Activated T-cell treated with anti-CD3 and anti-CD28 coated beads, Interleukin-2, amount 50 U/mL, for 48 hours (primary cell): ENCODE measurements at regions not wholly inside any gene's neighbourhood (a gene's known extent, or its start where the extent isn't known, plus 50 kb on each side); places are given as distances from the start of the nearest gene placed in this dataset.
"Not testable (repeated sequence)": the region's sequence is repeated elsewhere in the genome, so short reads cannot be mapped to it uniquely, and the experiment has no call there.

ENCODE experiments used
- DNase-seq, 2 experiments: peaks; one replicate each; pipeline ENCODE4 v3.0.0-alpha.2; 2020

DNA sequence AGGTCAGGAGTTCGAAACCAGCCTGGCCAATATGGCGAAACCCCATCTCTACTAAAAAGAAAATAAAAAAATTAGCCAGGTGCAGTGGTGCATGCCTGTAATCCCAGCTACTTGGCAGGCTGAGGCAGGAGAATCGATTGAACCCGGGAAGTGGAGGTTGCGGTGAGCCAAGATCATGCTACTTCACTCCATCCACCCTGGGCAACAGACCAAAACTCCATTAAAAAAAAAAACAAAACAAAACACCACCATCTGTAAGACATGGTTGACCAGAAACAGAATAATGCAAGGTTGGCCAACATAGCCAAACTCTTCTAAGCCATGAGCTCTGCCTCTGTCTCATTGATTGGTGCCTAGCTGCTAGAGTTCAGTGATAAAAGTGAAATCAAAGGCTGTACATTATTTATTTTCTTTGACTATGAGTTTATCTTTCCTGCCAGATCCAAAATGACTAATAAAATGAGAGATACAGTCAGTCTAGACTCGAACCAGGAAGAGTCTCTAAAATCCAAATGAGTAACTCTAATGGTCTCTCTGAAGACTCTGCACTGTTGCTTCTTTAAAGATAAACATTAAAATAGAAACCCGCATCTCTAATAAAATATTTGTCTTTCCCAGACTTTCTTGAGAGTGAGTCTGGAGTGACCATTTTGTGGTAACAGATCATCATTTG is 404.7 kb downstream of the DAD1 start:
- no peak for DNase-seq

DNA sequence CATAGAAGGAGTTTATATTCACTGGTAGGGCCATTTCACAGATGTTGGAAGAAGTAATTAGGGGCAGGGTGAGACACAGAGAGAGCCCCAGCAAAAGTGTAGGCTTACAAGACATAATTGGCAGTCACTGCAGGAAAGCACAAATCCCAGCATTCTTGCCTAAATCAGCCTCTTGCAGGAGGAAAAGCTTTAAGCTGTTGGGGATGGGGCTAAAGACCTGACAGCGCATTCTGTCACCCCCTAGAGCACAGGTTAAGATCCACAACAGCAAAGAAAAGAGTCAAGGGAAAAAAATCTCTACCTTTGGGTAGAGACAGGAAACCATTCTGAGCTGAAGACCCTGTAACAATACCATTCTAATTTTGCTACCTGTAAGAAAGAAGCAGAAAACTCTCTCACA is 409.0 kb downstream of the DAD1 start:
- DNase-seq: no peak

DNA sequence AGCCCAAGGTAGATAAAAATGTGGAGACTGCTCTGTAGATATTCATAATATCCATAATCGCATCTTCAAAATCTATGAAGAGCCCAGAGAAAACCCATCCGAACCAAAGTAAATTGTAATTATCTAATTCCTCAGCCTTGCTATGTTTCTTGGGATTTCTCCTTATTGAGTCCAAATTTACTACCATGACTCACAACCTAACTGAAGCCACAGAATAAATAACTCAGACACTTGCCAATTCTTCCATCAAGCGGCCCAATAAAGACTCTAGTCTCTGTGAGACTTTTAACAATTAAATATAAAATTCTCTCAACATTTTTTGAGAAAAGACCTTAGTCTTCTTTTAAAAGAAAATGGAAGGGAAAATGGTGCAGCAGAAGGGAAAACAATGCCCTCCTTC is 409.8 kb downstream of the DAD1 start:
- DNase-seq: no peak

DNA sequence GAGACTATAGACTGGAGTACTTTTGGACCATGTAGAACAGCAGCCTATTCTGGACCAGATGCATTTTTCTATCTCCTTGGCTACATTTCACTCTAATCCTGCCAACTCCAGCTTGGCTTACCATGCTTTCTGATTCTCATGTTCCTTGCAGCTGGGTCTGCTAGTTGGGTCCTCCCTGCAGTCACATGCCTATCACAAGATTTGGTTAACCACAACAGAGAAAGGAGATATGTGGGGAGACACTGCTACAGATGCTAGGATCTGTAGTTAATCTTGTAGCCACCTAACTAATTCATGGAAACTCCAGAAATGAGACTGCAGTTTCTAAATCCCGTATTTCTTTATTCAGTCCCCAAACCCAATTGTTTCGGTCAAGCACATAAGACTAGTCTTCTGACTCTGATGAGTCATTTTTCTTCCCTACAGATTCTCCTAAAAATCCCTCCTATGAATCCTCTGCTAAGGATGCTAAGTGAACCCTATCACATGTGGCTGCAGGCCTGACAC is 410.6 kb downstream of the DAD1 start:
- no peak for DNase-seq

DNA sequence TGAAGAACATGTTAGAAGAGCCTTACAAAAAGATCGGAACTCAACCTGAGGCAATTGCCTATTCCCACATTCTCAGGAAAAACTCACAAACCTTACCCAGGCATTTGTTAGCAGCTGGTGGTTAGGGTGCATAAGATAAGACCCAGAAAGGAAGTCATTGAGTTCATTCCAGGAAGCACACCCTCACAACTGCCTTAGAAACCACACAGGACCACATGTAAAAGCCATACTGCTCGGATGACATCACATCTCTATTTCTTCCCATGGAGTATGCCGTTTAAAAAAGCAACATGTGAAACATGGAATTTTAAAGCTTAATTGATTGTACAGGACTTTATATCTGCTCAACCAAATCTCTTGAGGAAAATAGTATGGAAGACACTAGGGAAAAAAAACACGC is 411.2 kb downstream of the DAD1 start:
- DNase-seq: no peak

DNA sequence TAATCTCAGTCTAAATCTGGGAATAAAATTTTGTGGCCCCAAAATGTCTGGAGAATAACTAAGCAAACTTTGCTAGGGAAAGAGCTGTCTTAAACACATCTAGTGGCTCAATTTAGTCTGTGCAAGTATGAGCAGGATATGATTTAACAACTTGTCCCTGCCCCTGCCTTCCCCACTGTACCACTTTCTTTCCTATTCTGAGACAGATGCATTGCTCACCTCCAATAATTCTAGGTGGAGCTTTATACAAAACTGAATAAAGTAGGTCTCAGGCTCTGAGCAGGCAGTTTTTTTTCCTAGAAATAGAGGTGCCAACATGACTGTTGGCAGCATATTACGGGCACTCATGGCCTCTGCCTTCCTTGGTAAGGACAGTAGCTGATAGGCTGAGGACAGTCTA is 412.1 kb downstream of the DAD1 start:
- DNase-seq: no peak

DNA sequence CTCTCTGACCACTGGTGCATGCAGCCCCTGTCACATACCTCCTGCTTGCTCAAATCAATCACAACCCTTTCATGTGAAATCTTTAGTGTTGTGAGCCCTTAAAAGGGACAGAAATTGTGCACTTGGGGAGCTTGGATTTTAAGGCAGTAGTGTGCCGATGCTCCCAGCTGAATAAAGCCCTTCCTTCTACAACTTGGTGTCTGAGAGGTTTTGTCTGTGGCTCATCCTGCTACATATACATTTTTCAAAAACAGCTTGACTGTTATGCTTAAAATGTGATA is 413.8 kb downstream of the DAD1 start:
- not testable (repeated sequence) for DNase-seq

DNA sequence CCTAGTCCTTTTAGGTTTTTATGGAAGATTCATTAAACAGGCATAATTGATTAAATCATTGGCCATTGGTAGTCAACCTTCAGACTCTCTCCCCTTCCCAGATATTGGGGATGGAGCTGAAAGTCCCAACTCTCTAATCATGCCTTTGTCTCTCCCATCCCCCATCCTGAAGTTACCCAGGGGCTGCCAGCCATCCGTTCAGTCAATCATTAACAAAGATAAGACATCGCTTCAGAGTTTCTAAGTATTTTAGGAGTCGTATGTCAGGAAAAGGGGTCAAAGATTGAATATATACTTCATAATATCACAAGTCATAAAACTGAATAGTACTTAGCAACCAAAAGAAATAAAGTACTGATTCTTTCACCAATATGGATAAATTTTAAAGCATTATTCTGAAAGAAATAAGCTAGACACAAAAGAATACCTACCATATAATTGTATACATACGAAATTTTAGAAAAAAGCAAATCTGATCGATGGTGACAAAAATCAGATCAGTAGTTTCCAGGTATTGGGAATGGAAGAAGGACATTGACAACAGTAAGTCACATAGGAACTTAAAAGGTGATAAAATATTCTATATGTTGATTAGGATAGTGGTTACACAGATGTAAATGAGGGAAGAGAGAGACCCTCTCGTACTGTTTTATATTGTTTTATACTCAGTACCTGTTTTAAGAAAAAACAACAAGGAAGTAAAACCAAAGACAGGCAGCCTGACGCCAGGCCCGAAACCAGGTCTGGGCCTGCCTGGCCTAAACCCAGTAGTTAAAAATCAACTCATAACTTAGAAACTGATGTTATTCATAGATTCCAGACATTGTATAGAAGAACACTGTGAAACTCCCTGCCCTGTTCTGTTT is 414.4 kb downstream of the DAD1 start:
- no peak for DNase-seq

DNA sequence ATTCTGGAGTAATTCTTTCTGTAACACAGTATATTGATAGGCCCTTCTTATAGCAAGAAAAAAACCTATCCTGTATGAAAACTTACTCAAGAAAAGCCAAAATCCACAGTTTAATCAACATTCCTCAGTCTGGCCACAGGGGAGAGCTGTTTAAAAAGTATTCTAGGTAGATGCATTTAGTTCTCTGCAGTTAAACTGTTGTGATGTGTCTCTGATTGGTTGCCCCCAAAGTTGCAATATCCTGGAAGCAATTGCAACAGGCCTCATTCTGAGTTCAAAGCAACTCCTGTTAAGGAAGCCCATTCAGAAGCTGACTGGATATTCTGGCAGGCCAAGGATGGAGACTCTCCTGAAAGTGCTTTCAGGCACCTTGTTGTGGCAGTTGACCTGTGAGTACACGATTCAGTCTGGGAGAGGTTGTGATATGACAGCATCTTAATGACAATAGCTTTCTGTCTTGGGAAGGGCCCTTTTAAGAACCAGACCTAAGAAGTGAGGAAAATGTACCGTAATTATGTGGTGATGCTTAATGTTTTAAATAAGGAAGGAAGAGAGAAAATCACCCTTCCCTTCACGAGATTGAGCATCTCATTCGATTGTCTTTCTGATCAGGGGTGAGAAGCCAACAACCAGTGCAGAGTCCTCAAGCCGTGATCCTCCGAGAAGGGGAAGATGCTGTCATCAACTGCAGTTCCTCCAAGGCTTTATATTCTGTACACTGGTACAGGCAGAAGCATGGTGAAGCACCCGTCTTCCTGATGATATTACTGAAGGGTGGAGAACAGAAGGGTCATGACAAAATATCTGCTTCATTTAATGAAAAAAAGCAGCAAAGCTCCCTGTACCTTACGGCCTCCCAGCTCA is 420.7 kb downstream of the DAD1 start:
- DNase-seq: no peak

DNA sequence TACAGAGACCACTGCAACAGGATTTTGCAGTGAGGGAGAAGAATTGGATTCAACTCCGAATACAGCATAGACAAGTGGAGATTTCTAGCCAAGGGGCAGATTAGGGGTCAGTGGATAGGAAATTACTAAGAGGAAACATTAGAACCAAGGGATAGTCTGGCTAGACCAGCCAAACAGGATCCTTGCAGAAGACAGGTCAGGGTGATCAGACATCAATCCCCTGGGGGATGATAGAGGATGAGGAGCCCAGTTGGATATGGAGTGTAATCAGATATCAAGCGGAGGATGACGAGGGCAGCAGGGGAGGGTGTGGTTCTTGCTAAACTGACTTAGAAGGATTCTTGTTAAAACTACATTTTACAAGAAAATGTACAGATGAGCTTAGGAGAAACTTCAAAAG is 424.4 kb downstream of the DAD1 start:
- no peak for DNase-seq

DNA sequence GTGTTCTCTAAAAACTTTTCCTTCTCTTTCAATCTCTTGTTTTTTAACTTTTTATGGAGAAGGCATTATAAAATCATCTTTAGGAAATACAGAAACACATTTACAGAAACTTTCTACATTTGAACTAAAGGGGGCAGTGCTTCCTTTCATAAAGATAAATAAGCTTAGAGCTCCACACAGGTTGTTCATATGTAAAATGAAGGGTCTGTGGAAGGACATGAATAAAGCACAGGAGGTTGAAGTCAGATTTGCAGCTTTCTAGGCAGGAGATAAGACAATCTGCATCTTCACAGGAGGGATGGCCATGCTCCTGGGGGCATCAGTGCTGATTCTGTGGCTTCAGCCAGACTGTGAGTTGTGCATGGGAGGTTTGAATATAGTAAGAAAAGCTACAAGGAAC is 426.0 kb downstream of the DAD1 start:
- no peak for DNase-seq

DNA sequence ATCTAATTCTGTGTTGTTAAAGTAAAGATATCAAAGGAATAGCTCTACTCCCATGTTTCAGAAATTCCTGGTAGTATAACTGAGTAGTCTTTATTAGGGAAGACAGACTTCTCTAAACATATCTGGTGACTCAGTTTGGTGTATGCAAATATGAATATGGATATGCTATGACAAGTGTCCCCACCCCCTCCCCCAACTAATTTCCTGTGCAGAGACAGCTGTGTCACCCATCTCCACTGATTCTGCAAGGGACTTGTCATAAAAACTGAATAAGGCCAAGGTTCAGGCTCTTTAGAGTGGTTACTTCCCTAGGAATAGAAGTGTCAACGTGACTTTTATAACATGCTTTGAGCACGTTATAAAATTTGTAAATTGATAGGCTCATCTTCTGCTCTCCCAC is 429.1 kb downstream of the DAD1 start:
- DNase-seq: no peak

DNA sequence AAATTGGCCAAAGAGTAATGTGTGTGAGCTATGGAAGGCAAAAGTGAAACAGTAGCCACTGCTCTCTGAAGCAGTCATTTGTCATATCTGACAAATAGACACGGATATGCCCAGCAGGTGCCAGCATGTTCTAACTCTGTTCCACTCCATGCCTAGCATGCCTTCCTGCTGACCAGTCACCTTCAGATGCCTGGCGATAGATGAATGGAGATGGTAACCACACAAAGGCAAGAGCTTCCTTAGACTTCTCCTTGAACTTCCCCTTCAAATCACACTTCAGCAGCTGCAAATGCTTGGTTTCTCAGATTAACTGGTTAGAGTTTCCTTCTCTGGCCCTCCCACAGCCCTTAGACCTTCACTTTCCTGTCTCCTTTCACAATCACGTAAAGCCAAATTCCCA is 429.9 kb downstream of the DAD1 start:
- no peak for DNase-seq

DNA sequence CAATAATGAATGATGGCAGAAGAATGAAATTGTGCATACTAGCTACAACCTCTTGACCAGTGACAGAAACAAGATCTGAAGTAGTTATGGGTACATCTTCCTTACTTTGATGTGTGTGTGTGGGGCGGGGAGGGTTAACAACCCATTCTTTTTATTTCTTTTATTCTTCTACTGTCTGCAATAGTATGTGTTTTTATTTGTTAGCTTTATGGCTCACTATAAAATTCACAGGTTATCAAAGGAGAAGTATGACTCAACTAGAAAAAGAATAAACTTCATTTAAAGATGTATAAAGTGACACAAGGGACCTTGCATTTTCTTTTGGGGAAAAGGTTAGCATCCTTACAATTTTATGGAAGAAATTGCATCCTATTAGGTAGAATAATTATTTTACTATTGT is 430.5 kb downstream of the DAD1 start:
- DNase-seq: no peak

DNA sequence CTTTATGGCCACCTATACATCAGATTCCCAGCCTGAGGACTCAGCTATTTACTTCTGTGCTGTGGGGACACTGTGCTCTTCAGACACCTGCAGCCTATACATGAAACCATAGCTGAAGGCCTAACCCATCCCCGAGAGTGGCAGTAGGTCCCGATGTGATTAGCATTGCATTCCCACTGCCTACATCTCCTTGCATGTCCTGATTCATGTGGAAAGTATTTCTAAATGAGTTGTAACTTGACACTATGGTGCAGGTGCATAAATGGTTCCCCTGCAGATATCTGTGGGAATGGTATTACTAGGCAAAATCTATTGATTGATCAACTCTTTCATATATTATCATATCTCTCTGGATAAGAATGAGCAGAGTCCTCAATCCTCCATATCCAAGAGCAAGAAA is 433.5 kb downstream of the DAD1 start:
- no peak for DNase-seq

DNA sequence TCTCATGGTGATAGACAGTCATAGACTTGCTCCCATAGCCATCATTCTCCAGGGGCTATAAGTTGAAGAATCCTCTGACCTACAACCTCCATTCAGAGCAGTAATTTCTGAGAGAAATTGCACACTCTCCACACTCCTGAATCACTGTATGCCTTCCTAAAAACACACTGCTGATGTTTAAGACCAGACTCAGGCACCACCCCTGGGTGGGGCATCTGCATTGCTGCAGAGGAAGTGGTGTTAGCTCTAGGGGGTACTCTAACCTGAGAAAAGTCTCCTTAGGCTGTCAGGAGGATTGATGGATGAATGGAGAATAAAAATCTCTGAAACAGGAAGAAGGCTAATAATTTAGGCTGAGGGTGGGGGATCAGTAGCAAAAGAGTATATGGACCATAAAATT is 436.1 kb downstream of the DAD1 start:
- no peak for DNase-seq

DNA sequence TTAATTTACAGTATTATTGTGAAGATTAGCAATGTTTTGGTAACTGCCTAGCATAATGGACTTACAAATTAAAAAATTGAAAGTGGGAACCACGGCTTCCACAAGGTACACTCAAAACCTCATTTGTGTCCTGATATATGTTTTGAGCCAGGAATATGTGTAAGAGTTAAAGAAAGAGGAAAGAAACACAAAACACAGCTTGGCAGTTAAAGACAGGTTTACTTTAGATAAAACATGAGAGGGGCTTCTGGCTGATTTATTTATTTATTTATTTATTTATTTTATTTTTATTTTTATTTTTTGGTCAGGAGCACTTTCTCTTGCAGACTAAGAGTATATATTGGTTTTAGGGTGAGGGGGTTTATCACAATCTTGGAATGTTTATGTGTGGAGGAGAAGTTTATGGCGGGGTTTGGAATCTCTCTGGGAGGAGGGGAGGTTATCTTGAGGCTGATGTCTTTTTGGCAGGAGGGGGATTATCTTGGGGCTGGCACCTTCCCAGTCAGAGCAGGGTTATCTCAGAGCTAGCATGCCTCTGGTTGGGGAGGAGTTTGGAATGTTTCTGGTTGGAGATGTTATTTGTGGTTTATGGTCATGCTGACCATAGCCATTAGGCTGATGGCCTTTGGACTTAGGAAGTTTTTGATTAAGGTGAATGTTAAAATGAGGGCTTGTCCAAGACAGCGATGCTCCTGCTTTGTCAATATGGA is 436.7 kb downstream of the DAD1 start:
- no peak for DNase-seq

DNA sequence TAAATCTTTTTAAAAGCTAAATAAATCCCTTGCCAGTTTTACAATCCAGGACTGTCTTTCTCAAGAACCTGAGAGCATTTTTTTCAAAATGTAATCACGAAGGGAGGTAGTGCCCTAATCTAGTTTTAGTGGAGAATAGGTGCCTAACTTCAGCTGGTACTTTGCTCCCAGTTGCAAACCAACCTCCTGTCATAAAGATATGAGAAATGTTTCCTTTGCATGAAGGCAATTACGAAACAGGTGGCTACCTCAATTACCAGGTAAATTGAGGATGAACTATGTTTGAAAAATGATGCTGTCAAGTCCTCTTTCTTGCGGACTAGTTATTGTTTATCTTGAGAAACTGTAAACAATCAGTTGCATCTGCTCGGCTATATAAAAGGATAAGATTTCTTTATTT is 437.9 kb downstream of the DAD1 start:
- DNase-seq: no peak

DNA sequence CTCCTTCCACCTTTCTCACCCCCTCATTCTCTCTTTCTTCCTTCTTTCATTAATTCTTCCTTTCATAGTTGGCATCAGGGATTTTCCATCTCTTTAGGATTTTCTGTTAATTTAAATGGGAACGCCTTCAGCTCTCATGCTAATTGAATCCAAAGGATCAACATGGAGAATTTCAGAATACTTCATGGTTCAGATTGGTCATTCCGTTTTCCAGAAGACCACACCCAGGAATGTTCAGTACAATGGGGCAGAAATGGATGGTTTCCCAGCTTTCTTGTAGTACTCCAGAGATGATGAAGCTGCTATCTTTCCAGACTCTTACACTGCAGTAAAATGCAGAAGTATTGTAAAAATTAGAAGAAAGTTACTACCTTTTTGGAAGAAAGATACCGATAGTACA is 440.0 kb downstream of the DAD1 start:
- DNase-seq: no peak

DNA sequence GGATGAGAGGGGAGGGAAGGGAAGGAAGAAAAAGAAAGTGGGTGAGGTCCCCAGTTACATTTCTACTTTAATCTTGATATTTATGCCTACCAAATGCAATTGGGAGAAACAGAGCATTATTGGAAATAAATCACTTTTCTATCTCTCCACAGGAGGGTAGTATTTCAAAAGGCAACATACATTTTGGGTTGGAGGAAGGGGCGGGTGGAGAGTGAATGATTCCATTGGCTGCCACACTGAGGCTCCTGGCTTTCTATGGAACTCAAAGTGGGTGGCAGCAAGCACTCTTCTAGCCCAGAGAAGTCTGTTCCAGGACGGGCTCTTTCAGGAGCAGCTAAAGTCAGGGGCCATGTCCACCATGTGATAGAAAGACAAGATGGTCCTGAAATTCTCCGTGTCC is 441.3 kb downstream of the DAD1 start:
- no peak for DNase-seq

DNA sequence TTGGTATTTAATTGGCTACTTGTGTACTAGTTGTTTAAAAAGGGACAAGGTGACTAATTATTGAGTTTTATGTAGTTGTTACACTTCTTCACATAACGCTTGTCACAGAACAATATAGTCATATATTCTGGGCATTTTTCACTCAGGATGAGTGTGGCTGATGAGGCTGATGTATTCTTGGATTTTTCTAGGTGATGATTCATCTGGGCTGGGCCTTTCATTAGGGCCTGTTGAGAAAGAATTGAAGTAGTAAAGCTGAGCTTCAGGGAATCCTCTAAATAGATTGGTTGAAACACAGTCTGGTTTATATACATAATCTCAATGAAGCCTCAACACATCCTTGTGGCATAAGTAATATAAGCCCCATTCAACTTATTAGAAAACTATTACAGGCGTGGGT is 445.7 kb downstream of the DAD1 start:
- no peak for DNase-seq

DNA sequence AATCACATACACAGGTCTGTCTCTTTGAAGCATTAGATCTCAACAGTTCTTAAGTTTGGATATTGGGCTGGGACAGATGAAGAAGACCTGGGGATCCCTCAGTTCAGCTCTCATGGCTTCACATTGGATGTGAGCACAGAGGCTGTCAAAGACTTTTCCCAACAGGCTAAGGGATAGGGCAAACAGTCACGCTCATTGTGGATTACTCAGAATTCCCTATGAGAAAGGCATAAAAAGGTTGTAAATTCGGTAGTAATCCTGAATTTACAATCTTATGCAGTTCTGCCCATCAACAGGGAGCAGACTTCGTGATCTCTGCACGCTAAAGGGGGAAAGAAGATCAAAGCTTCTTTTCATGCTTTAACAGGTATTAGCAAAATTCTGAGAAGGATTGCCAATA is 448.4 kb downstream of the DAD1 start:
- DNase-seq: no peak
